GM19468 (cell line): ENCODE measurements at regions not wholly inside any gene's neighbourhood (a gene's known extent, or its start where the extent isn't known, plus 50 kb on each side); places are given as distances from the start of the nearest gene placed in this dataset.

Source experiments
- ATAC-seq: cut with Tn5 transposase; IDR thresholded peaks from one replicate; pipeline ENCODE4 v1.9.1; 2021; ENCODE audit warnings: mild to moderate bottlenecking, moderate library complexity, moderate number of reproducible peaks; ENCODE audit not compliant: unreplicated experiment; ENCODE audit errors: extremely low read depth

DNA sequence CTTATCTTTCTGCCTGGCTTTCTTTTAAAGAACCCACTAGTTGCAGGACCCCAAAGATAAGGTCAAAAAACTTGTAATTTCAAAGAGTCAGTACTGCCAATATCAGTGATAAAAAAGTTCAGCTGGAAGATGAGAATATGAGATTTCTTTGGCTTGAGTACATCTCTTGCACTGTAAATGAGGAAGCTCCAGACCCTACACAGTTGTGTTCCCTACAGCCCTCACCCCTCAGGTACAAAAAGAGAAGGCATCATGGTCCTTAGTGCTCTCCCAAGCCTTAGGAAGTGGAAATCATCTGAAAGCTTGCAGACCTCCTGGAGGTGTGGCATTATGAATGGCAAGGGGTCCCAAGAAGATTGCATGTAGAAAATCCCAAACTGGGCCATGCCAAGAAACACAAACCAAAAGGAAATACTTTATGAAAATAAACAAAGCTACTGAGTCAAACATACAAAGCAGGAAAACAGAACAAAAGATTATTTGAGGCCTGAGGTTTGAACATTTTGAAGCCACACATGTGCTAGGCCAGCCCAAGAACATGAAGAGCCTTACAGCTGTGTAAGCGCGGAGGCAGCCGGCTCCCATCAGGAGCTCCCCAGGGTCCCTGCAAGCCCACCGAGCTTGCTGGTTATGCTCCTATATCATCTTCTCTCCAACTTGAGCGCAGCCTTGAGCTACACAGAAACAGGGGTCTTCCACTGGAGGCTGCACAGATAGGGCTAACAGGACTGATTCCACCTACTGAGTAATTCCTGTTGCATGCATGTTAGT, 217.0 kb downstream of the OSR1 start:
- ATAC-seq, result no peak

DNA sequence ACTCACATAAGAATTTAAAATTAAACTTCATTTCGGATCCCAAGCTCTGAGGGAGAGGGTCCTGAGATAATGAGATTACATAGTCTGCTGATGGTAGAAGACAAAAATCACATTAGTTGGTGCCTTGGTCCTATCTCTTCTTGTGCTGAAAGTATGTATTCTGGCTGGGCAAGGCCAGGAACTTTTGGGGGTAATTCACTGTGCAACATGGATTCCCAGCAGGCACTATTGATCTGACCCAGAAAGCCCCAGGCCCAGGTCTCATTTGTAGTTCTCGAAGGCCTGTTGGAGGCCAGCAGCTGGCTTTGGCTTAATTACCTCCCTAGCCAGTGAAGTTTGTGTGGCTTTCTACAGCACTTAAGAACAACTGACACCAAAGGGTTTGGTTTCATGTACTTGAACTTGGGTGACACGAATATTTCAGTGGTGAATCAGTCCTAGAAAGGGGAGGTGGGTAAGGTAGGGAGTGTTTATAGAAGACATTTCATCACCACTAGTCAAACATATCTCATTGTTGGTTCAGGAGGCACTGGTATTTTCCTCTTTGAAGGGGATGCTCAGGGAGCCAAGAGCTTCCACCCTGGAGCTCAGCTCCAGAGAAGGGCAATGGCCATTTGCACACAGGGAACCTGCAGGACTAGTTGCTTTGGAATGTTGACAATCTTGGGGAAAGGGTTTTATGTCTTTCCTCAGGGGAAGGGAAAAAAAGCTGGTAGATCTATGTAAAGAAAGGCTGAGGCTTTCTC, 217.8 kb downstream of the OSR1 start:
- no peak for ATAC-seq

- ATAC-seq, result no peak
Measured at GRCh38 chr2:19139386-19139785, 219.0 kb downstream of the OSR1 start.

DNA sequence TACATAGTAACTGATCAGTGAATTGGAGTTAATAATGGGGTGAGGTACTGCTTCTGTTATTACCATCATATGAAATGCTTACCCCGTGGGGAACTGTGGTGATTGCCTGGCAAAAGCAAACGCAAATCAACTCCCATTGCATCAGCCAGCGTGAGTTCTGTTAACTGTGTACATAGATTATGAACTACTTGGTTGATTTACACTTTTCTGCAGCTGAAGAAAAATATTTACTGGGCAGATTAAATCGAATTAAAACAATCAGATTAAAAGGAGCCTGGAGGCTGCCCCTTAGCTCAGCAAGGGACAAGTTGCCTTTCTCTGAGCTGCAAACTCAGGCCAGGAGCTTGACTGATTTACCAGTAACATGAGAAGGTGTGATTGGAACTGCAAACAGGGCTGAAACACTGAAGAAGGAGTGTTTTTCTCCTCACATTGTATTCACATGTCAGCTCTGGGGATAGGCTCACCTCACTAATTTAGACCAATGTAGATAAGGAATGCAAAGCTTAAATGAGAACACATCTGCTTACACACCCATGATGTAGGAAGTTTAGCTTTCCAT, 220.1 kb downstream of the OSR1 start:
- no peak for ATAC-seq

- no peak for ATAC-seq
Measured at GRCh38 chr2:19137433-19137832, 221.0 kb downstream of the OSR1 start.

- no peak for ATAC-seq
Measured at GRCh38 chr2:19132967-19133366, 225.5 kb downstream of the OSR1 start.

DNA sequence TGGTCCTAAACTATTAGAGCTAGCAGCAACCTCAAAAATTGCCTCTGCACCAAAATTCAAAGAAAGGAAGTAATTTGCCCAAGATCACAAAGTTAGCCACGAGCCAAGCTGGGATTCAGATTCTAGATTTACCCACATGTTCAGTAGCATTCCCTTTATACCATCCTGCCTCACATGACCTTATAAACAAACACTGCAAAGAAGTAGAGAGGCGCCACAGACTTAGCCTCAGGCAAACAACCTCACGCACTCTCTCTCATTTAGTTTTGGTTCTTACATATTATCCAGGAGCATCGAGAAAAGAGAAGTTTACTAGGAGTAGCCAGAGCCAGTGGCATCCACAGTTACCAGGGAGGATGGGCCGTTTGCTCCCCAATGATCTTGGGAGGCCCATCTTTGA, 226.6 kb downstream of the OSR1 start:
- no peak for ATAC-seq

GRCh38 chr2:19128148-19128547, 230.3 kb downstream of the OSR1 start:
- ATAC-seq, result no peak

DNA sequence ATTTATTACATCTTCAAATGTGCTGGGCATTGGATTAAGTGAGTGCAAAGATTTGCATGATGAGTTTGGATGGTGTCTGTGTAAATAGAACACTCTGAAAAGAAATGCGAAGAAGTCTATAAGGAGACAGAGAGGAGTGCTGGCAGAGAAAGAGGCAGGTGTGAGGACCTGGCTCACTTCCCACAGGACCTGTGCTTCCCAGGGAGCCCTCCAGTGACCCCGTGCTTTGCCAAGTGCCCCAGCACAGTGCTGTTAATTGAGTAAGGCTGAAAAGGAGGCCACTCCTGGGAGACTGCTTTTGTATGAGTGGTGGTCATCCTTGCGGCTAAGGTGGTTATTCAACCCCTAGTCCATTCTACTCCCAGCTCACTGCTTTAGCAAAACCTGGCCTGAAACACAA, 230.8 kb downstream of the OSR1 start:
- ATAC-seq, result no peak

GRCh38 chr2:19125901-19126680, 232.3 kb downstream of the OSR1 start:
- no peak for ATAC-seq

GRCh38 chr2:19124135-19124534, 234.3 kb downstream of the OSR1 start:
- no peak for ATAC-seq

- ATAC-seq, result no peak
Measured at GRCh38 chr2:19123556-19123955, 234.9 kb downstream of the OSR1 start.

GRCh38 chr2:19122220-19122619, 236.2 kb downstream of the OSR1 start:
- no peak for ATAC-seq

GRCh38 chr2:19120941-19121750, 237.3 kb downstream of the OSR1 start:
- no peak for ATAC-seq

DNA sequence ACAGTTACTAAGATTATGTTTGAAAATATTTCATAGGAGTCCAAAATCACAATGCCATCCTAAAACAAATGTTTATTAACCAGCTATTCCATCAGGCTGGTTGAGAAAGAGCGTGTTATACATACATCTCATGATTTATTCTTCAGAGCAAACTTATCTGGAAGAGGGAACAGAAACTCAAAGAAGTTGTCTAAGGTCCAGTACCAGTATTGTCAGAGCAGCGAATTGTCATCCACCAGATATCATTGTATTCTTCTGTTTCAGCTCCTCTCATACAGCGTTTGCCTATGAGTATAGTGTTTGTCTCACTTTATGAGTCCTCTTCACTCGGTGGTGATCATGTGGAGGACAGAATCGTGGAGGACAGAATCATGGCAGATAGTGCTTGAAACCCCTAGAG, 238.2 kb downstream of the OSR1 start:
- ATAC-seq, result no peak

DNA sequence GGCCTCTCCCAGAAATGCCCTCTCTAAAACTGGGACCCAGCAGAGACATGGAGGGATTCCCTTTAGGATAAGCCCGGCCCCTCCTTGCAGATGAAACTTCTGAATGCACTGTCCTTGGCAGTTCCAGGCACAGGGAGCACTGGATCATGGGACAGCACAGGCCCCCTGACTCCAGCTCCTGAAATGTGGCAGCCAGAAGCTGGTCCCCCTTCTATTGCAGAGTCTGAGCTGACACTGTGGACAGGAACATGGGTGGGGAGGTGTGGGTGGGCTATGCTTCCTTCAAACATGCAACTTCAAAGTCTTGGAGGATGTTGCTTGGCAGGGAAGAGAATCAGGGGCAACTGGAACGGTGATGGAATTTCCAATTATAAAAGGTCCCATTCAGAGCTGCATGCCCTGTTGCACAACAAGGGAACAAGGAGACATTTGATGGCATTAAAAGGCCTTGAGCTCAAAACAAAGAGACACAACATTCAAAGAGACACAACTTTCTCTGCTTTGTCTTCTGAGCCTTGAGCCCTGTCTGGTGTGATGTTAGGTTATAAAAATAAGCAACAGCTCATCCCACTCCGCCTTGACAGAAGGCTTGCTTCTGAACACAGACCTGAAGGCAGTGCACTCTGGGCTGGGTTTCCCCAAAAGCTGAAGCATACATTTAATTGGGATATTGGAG, 239.0 kb downstream of the OSR1 start:
- no peak for ATAC-seq

- ATAC-seq, result no peak
Measured at GRCh38 chr2:19116918-19117317, 241.5 kb downstream of the OSR1 start.

DNA sequence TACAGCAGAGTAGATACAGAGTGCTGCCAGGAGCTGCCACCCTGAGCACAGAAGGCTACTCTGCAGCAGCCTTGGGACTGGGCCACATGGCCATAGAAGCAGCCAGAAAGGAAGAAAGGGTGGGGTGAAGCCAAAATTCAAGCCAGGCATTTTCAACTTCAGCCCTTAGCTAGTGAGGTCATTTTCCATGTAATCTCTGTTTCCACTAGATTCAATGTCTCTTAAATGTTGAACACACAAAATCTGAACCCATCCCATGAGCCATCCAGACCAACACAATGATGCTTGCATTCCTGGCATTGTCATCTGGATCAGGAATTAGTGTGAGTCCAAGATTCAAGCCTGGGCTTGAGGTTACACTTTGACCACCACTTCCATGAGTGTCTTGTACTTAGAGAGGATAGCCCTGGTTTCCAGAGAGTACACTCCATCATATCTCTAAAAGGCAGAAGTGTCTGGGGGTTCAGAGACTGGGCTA, 243.6 kb downstream of the OSR1 start:
- no peak for ATAC-seq

GRCh38 chr2:19114126-19114525, 244.3 kb downstream of the OSR1 start:
- ATAC-seq, result no peak
